C4-2B (cell line): ENCODE measurements at regions not wholly inside any gene's neighbourhood (a gene's known extent, or its start where the extent isn't known, plus 50 kb on each side); places are given as distances from the start of the nearest gene placed in this dataset.

Experiments used
- CTCF ChIP-seq: fragments of 450-650 bp; conservative IDR thresholded peaks from 2 replicates; pipeline ENCODE4 v1.5.1; 2017; ENCODE audit warnings: mild to moderate bottlenecking
- ZFX ChIP-seq: fragments of 450-650 bp; IDR thresholded peaks from 2 replicates; pipeline ENCODE4 v1.6.1; 2017

- TF ChIP-seq CTCF = no peak
- no peak for TF ChIP-seq ZFX
Observed at GRCh38 chr10:60675236-60675635, 103.0 kb upstream of the CDK1 start.
